ENCODE measurements at regions not wholly inside any gene's neighbourhood (a gene's known extent, or its start where the extent isn't known, plus 50 kb on each side); places are given as distances from the start of the nearest gene placed in this dataset.
"Not testable (repeated sequence)": the region's sequence is repeated elsewhere in the genome, so short reads cannot be mapped to it uniquely, and the experiment has no call there.

DNA sequence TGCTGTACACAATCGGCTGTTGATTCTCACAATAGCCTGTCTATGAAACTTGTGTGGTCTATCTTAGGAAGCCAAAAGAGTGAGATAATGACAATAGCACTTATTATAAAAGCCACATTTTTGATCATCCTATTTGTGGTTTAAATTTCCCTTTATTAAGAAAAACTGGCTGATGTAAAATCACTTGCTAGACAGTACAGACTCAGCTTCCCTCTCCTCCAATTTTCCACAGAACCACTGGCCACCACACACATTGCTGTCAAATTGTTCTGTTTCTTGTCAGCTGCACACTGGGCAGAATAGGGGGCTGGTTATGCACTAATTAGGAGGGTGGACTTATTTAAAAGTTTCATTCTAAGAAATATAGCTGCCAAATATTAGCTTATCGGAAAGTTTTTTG is 425.9 kb downstream of the EPHA3 start:
- no peak for DNase-seq (ENCODE audit: low read depth, low spot score)

DNA sequence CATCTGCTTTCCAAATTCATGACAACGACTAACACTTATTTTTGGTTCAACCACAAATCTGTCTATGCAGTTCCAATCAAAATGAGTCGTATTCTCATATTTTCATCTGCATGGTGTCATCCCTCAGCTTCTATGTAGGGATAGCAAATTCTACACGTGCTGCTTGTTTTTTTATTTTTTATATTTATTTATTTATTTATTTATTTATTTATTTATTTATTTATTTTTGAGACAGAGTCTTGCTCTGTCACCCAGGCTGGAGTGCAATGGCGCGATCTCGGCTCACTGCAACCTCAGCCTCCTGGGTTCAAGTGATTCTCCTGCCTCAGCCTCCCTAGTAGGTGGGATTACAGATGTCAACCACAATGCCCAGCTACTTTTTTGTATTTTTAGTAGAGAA is 447.2 kb downstream of the EPHA3 start:
- not testable (repeated sequence) for DNase-seq (ENCODE audit: low read depth, low spot score)

DNA sequence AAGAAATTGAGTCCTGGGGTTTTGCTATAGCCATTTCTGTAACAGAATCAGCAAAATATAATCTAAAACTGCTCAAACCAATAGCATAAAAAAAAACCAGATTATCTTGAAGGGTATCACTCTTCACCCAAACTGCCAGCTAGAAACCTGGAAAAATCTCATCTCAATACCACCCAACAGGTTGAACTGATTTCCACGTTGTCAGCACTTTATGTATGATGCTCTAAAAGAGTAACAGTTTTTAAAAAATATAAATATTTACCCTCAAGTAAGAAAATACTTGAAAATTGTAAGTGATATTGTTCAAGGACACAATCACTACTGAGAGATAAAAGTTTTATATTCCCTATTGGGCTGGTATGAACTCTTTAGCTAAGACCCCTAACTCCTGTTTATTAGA is 451.3 kb downstream of the EPHA3 start:
- no peak for DNase-seq (ENCODE audit: low read depth, low spot score)

DNA sequence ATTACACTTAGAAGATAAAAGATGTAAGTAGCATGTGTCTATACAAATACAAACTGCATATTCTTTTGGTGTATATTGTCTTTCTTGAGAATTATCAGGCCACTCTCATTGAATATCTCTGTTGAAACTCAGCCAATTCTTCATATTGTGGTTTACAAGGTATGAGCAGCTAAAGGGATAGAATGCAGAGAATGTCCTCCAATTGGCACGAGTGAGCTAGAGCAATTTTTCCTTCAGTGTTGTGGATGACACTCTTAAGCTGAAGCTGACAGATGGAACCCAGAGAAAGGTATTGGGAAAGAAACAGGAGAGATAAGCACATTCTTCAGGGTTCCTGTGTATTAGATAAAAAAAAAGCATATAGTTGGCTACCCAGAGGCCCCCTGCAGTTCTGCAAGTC is 453.1 kb downstream of the EPHA3 start:
- no peak for DNase-seq (ENCODE audit: low read depth, low spot score)

DNA sequence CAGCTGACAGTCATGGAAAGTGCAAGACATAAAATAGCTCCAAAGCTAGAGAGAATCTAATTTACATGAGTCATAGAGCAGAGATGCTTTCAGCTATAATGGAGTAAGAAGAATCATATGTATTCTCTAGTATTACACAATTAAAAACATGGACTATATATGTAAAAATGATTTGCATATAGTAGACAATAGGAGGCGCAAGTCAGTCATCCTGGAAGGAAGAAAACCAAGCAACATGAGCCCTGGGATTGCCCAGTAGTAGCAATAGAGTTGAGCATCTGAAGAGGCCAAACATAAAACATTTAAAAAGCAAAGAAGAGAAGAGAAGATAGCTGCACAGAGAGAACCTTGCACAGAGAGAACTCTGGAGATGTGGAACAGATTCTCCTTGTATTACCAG is 455.0 kb downstream of the EPHA3 start:
- no peak for DNase-seq (ENCODE audit: low read depth, low spot score)

DNA sequence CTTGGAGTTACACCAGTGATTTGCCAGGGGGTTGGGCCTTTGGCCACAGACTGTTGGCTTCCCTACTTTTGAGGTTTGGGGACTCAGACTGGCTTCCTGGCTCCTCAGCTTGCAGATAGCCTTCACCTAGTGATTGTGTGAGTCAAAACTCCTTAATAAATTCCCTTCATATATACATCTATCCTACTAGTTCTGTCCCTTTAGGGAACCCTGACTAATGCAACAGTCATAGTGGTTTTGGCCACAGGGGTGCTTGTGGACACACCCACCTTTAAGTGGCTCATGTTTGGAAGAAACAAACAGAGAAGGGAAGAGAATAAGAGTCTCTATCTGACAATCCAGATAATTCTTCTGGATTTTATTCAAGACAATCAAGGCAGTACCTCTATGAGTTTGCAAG is 457.7 kb downstream of the EPHA3 start:
- no peak for DNase-seq (ENCODE audit: low read depth, low spot score)

DNA sequence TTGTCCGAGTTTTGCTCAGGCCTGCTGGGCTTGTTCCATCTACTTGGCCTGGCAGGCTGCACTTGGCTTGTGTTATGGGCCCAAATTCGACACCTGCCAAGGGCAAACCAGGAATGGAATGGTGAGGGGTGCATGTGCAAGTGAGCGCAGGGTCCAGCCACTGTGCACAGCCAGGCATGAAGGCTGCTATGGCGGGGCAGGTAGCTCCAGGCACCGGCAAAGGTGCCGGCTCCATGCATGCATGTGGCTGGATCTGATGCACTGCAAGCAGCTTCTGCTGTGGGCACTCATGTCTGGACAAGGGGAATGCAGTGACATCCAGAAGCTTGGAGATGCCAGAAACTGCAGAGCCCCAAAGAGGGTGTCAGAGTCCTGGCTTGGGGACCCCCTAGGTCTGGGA is 463.0 kb downstream of the EPHA3 start:
- no peak for DNase-seq (ENCODE audit: low read depth, low spot score)

DNA sequence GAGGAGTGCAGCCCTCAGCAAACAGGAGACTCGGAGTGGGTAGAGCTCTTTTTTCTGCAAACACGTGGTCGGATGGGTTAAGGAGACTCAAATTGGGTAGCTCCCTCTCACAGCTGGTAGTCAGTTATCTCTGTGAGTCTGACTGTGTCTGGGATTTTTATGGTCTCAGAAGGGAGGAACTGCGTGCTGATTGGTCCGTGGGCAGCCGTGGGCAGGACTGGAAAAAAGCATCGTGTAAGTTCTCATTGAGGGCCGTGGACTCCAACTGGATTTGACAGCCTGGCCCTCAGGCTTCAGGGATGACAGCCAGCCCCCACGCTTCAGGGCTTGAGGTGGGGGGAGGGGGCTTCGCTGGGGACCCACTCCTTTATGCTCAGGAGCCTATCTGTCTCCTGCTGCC is 463.9 kb downstream of the EPHA3 start:
- DNase-seq (ENCODE audit: low read depth, low spot score), result no peak

DNA sequence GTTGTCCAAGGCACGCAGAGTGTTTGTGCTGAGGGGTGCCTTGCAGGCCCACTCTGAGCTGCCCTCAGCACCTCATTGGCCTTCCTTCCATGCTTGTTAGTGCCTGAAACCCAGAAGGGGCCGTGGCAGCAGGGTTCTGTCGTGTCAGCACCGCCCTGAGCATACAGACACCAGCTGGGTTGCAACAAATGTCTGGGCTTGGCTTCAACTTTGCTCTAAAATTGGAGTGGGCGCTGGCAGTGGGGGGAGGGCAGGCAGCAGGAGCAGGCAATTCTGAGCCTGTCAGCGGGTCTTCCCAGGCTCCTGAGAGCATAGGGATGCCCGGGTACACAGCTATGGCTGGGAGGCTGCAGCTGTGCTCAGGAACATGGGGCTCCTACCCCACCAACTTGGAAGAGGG is 464.3 kb downstream of the EPHA3 start:
- no peak for DNase-seq (ENCODE audit: low read depth, low spot score)

DNA sequence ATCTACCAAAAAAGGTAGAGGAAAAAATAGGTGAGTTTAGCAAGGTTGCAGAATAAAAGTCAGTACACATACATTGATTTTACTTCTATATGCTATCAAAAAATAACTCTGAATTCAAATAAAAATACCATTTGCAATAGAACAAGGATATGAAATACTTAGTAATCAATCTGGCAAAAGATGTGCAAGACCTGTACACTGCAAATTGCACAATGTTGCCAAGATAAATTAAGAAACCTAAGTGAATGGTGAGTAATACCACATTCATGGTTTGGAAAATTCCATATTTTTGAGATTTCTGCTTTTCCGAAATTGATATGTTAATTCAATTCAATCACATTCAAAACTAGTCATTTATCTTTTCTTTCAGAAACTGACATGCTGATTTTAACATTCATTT is 464.8 kb downstream of the EPHA3 start:
- DNase-seq (ENCODE audit: low read depth, low spot score), result no peak

DNA sequence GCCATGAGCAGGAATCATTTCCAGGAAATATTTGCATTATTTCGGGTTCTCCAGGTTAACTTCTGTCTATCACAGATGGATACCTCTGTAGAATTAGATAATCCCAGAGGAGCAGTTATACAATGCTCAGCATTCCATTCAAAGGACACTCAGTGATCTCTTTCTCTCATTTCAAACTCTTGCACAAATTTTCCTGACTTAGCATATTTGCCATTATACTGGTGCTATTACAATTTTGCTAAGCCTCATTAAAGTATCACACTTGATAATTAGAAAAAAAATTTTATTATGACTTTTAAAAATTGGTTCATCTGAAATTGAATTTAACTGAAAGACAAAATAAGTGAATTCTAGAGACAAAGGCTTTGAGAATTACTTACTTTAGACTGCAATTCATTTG is 469.0 kb downstream of the EPHA3 start:
- no peak for DNase-seq (ENCODE audit: low read depth, low spot score)

DNA sequence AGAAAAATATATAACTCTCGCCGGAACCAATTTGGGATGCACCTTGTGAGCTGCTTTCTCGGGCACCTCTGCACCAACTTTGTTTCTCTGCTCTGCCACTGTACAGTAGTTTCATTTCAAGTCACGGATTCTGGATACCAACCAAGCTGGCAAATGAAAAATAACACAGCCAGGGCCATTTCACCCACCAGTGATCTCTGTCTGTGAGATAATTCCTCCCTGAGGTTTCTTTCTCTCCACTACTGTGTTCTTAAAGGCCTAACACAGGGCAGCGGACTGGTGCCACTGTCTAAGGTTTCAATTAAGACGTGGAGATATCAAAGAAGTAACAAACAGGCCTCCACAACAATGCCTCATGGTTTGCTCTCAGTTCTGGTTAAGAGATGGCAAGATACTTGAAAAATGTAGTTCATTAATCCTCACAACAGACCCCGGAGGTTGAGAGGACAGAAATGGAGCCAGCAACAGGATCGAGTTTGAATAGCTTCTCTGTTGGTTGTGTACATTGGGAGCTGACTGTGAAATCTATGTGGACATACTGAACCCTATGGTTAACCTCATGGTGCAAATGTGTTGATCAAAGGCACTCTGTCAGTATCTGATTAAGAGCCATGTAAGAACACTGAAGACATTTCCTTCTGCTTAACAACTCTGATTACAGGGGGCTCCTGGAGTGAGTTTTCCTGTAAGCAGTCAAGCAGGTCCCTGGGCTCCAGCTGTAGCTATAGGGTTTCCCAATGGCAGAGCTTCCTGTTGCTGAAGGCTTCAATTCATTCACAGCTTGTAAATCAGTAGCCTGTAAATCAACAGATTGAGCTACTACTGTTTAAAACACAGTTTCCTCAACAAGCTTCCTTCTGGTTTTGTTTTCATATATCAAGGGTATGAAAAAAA is 470.5 kb downstream of the EPHA3 start:
- DNase-seq (ENCODE audit: low read depth, low spot score), result no peak

DNA sequence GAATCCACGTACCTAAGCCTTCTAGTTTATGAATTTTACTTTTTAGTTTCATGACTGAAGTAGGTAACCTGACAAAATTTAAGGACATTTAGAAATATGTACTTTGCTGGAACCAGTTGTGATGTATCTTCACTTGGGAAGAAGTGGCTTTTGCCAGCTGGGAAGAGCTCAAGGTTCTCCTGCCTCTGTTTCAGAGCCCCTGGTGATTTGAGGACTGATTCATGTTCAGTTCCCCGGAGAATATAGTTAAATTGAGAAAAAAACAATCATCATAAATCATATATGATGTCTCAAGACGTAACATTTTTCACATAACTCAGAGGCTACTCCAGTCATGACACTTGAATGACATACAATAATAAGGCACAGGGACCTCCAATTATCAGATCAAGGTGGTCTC is 473.4 kb downstream of the EPHA3 start:
- no peak for DNase-seq (ENCODE audit: low read depth, low spot score)

DNA sequence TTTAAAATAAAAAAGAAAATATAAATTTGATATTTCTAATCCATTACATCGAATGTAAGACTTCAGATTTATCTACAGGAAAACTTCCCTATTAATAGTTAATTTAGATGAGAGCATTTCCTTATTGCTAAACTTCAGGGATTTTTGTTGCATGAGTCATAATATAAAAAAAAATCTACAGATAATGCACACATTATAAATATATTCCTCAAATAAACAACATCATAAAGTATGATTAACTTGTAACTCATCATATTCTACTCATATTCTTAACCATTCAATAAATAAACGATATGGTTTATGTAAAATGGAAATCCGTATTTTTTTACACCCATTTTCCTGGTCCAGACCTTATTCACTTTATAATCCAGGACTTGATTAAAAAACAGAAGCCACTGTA is 477.0 kb downstream of the EPHA3 start:
- DNase-seq (ENCODE audit: low read depth, low spot score), result no peak

DNA sequence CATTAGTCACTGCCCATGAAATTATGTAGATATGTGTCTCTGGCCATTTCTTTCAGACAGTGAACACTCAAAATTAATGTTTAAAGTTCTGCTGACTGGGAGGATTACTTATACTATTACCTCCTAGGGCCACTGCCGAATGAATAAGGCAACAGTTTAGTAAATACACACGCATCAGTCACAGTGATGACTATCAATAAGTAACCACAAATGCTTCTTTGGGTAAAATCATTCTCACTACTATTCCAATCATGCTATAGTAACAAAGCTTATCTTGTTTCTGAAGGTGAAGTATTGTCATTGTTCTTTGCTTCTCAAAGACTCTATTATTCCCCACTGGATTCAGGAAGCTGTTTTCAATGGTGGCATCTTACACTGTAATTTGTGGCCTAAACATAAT is 478.8 kb downstream of the EPHA3 start:
- DNase-seq (ENCODE audit: low read depth, low spot score), result no peak

DNA sequence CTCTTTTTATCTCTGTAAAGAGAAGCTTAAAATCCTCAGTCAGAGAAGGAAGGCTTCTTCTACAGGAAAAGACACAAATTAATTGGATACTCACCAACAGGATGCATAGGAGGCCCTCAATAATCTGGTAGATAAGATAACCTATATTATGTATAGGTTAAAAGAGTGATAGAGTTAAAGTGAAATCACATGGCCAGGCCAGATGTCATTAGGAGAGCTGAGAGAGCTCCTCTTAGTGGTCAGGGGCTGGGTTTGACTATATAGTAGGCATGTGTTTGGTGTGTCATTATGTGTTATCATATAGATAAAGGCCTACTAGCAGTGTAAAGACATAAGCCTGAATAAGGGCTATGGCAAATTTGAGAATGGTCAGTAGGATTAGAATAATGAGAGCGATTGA is 479.3 kb downstream of the EPHA3 start:
- no peak for DNase-seq (ENCODE audit: low read depth, low spot score)

DNA sequence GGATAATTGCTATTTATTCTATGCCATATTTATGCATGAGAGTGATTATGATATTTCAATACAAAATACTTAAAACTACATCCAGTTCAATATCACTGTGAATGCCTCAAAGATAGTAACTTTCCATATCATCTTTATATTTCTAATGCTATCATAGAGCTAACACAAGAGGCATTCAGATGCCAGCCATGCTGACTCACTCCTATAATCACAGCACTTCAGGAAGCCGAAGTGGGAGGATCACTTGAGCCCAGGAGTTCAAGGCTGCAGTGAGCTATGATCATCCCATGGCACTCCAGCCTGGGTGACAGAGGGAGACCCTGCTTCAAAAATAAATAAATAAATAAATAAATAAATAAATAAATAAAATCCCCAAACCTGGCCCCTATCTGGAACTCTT is 498.7 kb downstream of the EPHA3 start:
- no peak for DNase-seq (ENCODE audit: low read depth, low spot score)

DNA sequence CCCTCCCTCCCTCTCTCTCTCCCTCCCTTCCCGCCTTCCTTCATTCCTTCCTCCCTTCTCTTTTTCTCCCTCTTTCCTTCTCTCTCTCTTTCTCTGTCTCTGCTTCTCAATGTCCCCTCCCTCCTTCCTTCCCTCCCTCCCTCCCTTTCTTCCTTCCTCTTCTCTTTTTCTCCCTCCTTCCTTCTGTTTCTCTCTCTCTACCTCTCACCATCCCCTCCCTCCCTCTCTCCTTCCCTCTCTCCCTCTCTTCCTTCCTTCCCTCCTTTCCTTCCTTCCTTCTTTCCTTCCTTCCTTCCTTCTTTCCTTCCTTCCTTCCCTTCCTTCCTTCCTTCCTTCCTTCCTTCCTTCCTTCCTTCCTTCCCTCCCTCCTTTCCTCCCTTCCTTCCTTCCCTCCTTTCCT is 504.6 kb downstream of the EPHA3 start:
- no peak for DNase-seq (ENCODE audit: low read depth, low spot score)

DNA sequence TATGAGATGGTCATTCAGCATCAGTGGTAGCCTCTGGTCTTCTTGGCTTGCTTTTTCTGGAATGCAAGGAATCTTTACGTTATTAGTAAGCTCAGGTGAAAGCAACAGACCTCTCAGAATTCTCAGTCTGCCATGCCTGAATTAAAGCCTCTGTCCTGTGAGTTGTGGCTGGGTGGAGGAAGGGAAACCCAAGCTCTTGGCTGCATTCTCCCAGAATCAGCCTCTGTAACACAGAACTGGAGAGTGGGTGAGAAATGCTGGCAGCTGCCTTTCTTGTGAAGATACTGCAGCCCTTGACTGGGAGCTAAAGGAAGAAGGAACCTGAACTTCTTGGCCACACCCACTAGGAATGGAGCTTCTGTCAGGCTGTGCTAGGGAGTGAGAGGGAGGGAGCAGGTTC is 505.8 kb downstream of the EPHA3 start:
- no peak for DNase-seq (ENCODE audit: low read depth, low spot score)

DNA sequence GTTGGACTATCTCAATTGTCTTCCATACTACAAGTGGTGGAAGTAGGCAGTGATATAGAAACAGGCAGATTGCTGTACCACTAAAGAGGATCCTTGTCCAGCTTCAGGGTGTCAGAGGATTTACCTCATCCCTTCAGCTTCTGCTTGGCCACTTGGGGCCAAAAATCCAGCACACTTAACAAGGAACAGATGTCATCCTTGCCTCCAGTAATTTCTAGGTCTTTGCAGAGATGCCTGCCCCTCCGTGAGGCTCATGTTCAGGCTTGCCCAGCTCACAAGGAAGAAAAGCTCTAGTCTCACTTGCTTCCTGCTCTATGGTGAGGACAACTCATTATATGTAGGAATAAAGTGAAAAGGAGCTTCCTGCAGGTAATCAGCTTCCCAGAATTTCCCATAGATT is 510.3 kb downstream of the EPHA3 start:
- DNase-seq (ENCODE audit: low read depth, low spot score), result no peak

DNA sequence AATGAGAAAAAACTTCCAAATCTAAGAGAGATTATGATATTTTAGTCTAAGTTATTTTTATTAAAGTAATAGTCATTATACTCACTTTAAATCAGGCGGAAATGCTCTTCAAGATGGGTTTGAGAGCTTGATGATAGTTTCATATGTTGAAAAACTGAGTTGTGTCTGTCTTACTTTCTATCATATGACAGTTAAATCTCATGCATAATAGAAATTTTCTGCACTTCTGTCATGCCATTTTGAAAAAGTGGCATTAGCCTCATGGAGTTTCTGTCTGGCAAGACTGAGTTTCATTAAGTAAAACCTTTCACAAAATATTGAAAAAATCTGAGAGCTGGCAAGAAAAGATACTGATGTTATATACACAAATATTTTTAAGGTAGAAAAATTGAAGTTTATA is 511.8 kb downstream of the EPHA3 start:
- DNase-seq (ENCODE audit: low read depth, low spot score), result no peak

DNA sequence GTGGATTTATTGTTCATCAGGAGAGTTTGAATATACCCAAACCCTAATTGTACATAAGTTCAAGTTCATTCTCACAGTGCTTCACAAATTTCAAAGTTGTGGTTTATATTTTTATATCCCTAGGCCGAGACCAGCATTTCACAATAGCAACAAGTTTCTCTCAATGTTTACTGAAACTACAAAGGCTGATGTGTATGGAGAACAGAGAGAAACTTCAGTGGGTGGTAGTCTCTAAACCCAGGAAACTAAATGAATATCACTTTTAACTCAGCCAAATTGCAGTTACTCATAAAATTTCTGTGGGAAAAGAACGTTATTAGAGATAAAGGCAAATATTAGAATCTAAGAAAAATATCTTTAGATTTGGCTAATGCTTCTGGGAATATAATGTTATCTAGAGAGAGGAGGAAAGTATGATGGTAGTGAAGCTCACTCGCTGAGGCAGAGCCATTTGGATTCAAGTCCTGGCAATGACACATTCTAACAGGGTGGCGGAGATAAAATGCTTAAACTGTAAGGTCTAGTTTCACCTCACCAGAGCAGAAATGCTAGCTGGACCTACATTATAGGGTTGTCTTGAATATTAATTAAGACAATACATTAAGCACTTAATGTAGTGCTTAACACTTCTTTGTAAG is 514.8 kb downstream of the EPHA3 start:
- DNase-seq (ENCODE audit: low read depth, low spot score), result no peak

DNA sequence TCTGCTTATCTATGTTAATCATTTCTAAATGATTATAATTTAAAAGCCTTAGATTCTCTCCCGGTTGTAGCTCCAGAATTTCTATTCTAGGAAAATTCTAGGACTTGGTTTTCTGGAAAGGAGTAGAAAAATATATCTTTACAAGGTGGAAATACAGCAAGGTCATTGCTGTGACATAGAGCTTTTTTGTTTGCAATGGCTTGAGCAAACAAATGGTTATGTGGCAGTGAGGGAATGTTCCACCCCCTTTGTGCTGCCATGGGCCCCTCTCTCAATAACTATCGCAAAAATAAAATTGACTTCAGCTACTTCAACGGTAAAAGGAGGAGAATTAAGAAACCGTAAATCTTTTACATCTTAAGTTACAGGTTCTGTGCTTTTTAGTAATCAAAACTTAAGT is 517.1 kb downstream of the EPHA3 start:
- DNase-seq (ENCODE audit: low read depth, low spot score), result no peak

DNA sequence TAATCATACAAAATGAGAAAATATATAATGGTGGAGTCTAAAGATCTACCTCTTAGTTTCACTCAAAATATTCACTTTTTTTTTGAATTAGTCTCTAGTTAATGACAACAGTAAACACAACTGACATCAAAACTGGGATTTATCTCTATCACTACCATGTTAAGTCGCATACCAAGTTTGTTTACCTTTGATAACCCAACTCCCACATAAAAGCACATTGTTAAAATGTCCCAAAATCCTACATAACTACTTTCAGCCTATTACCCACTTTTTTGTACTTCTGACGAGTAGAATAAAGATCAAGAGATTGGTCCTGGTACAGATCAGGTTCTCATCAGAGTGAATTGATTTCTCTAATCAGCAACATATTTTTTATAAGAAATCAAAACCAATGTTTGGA is 518.5 kb downstream of the EPHA3 start:
- no peak for DNase-seq (ENCODE audit: low read depth, low spot score)
